ENCODE measurements at regions not wholly inside any gene's neighbourhood (a gene's known extent, or its start where the extent isn't known, plus 50 kb on each side); places are given as distances from the start of the nearest gene placed in this dataset.

GRCh38 chr4:188596021-188596420 lies 456.8 kb downstream of the TRIML1 start:
- DNase-seq (ENCODE audit: extremely low spot score, unreplicated experiment) = no peak
- Mint-ChIP-seq H3K27ac (ENCODE audit: unreplicated experiment) (no peak overlapping the region), H3K27me3 (ENCODE audit: unreplicated experiment) (peaks cover 3% of the 10 kb centered on the region), H3K4me3 (ENCODE audit: unreplicated experiment) (no peak overlapping the region), H3K9me3 (ENCODE audit: unreplicated experiment) (peaks cover 4% of the 10 kb centered on the region), H3K4me1 (ENCODE audit: unreplicated experiment) (no peaks in the 10 kb centered on the region), H3K36me3 (ENCODE audit: unreplicated experiment) (no peaks in the 10 kb centered on the region)
- TF ChIP-seq, protein P1, sequence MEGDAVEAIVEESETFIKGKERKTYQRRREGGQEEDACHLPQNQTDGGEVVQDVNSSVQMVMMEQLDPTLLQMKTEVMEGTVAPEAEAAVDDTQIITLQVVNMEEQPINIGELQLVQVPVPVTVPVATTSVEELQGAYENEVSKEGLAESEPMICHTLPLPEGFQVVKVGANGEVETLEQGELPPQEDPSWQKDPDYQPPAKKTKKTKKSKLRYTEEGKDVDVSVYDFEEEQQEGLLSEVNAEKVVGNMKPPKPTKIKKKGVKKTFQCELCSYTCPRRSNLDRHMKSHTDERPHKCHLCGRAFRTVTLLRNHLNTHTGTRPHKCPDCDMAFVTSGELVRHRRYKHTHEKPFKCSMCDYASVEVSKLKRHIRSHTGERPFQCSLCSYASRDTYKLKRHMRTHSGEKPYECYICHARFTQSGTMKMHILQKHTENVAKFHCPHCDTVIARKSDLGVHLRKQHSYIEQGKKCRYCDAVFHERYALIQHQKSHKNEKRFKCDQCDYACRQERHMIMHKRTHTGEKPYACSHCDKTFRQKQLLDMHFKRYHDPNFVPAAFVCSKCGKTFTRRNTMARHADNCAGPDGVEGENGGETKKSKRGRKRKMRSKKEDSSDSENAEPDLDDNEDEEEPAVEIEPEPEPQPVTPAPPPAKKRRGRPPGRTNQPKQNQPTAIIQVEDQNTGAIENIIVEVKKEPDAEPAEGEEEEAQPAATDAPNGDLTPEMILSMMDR (IDR thresholded peaks at IDR 0.05) = no peak

DNA sequence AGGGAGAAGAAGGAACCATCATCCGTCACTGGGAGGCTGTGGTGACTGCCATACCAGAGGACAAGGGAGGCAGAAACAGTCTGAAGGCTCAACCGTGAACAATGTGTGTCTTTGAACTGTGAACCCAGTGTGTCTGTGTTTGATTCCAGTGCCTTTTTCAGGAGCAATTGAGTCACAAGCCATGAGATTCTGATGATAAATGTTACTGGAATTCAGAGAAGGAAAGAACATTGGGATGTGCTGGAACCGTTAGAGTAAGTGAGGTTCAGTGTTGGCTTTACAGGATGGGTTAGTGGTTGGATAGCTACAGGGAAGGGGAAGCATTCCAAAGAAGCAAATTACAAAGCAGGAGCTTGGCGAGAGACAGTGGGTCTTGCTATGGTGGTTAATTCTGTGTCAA lies 464.4 kb downstream of the TRIML1 start:
- TF ChIP-seq, protein P1 (IDR thresholded peaks at IDR 0.05) = no peak

DNA sequence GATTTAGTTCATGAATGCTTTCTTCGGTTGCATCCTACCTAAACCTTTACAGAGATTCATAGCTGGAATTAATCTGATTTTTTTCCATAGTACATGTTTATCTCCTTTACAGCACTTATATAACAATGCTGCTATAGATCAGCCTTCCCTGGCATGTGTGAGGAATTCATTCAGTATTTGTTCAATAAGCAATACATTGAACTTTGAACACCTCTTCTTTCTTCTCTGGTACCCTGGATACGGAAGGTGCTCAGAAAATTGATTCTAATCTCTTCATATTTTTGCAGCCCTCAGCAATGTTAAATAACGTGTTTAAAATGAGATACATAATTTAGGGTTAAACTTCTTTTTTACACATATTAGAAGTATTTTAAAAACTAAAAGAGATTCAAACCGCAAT lies 467.4 kb downstream of the TRIML1 start:
- Mint-ChIP-seq H3K27me3 (ENCODE audit: unreplicated experiment) (peaks cover 5% of the 10 kb centered on the region), H3K9me3 (ENCODE audit: unreplicated experiment) (peaks cover 5% of the 10 kb centered on the region)

More for the DNA sequence above, 464.4 kb downstream of the TRIML1 start:
- Mint-ChIP-seq H3K9me3 (ENCODE audit: unreplicated experiment) (peaks cover 9% of the 10 kb centered on the region), H3K27me3 (ENCODE audit: unreplicated experiment) (peaks cover 4% of the 10 kb centered on the region), H3K4me1 (ENCODE audit: unreplicated experiment) (no peaks in the 10 kb centered on the region), H3K36me3 (ENCODE audit: unreplicated experiment) (no peaks in the 10 kb centered on the region), H3K4me3 (ENCODE audit: unreplicated experiment) (no peak overlapping the region), H3K27ac (ENCODE audit: unreplicated experiment) (no peak overlapping the region)
- no peak for DNase-seq (ENCODE audit: extremely low spot score, unreplicated experiment)

GRCh38 chr4:188611143-188611542 lies 471.9 kb downstream of the TRIML1 start:
- no peak overlapping the region for H3K27ac Mint-ChIP-seq (ENCODE audit: unreplicated experiment)
- no peak for DNase-seq (ENCODE audit: extremely low spot score, unreplicated experiment)
- H3K27me3 Mint-ChIP-seq (ENCODE audit: unreplicated experiment) = peaks cover 5% of the 10 kb centered on the region
- H3K4me1 Mint-ChIP-seq (ENCODE audit: unreplicated experiment) = no peaks in the 10 kb centered on the region
- no peak overlapping the region for H3K4me3 Mint-ChIP-seq (ENCODE audit: unreplicated experiment)
- H3K36me3 Mint-ChIP-seq (ENCODE audit: unreplicated experiment) = no peaks in the 10 kb centered on the region
- H3K9me3 Mint-ChIP-seq (ENCODE audit: unreplicated experiment) = peaks cover 9% of the 10 kb centered on the region
- TF ChIP-seq, protein P1 (IDR thresholded peaks at IDR 0.05) = no peak

More for the DNA sequence above, 467.4 kb downstream of the TRIML1 start:
- H3K4me3 Mint-ChIP-seq (ENCODE audit: unreplicated experiment) = no peak overlapping the region
- no peaks in the 10 kb centered on the region for H3K4me1 Mint-ChIP-seq (ENCODE audit: unreplicated experiment)
- no peak overlapping the region for H3K27ac Mint-ChIP-seq (ENCODE audit: unreplicated experiment)
- DNase-seq (ENCODE audit: extremely low spot score, unreplicated experiment) = no peak
- H3K36me3 Mint-ChIP-seq (ENCODE audit: unreplicated experiment) = no peaks in the 10 kb centered on the region
- TF ChIP-seq, protein P1 (IDR thresholded peaks at IDR 0.05) = no peak

- no peaks in the 10 kb centered on the region for H3K36me3 Mint-ChIP-seq (ENCODE audit: unreplicated experiment)
These were observed 473.4 kb downstream of the TRIML1 start for GRCh38 chr4:188612659-188613058.

More at GRCh38 chr4:188612659-188613058, 473.4 kb downstream of the TRIML1 start:
- Mint-ChIP-seq H3K27ac (ENCODE audit: unreplicated experiment) (no peak overlapping the region), H3K27me3 (ENCODE audit: unreplicated experiment) (peaks cover 5% of the 10 kb centered on the region), H3K4me1 (ENCODE audit: unreplicated experiment) (peaks cover 5% of the 10 kb centered on the region), H3K9me3 (ENCODE audit: unreplicated experiment) (peaks cover 9% of the 10 kb centered on the region), H3K4me3 (ENCODE audit: unreplicated experiment) (no peak overlapping the region)
- no peak for DNase-seq (ENCODE audit: extremely low spot score, unreplicated experiment)
- TF ChIP-seq, protein P1 (IDR thresholded peaks at IDR 0.05) = no peak

Measured in osteocyte (in vitro differentiated cells).